ENCODE measurements at regions not wholly inside any gene's neighbourhood (a gene's known extent, or its start where the extent isn't known, plus 50 kb on each side); places are given as distances from the start of the nearest gene placed in this dataset.

- POLR2A ChIA-PET (ENCODE audit: low non-redundant PET), result no interaction called here
- CTCF ChIA-PET, result no interaction called here
- no peak overlapping the region for H3K27ac ChIP-seq
- no peak for DNase-seq (ENCODE audit: low spot score)
- no peak for TF ChIP-seq CTCF (conservative IDR thresholded peaks at IDR 0.05; ENCODE audit: low read depth)
Measured at GRCh38 chr6:22115559-22115958, 181.3 kb downstream of the PRL start.

- DNase-seq (ENCODE audit: low spot score), result no peak
- ChIA-PET POLR2A (ENCODE audit: low non-redundant PET) (no interaction called here), CTCF (interaction anchor here (0.6 kb wide), 1 partner anchor 1440 kb away, joined by 3 read pairs; no protein-coding TSS in a partner anchor)
- no peak for TF ChIP-seq CTCF (conservative IDR thresholded peaks at IDR 0.05; ENCODE audit: low read depth)
- no peak overlapping the region for H3K27ac ChIP-seq
Measured at GRCh38 chr6:22117631-22118030, 179.2 kb downstream of the PRL start.

GRCh38 chr6:22119500-22119899 lies 177.3 kb downstream of the PRL start:
- ChIA-PET POLR2A (ENCODE audit: low non-redundant PET) (no interaction called here), CTCF (no interaction called here)
- TF ChIP-seq CTCF (conservative IDR thresholded peaks at IDR 0.05; ENCODE audit: low read depth), result no peak
- H3K27ac ChIP-seq, result no peak overlapping the region
- no peak for DNase-seq (ENCODE audit: low spot score)

- no peak for TF ChIP-seq CTCF (conservative IDR thresholded peaks at IDR 0.05; ENCODE audit: low read depth)
- no peak for DNase-seq (ENCODE audit: low spot score)
- ChIA-PET CTCF (no interaction called here), POLR2A (ENCODE audit: low non-redundant PET) (no interaction called here)
- no peak overlapping the region for H3K27ac ChIP-seq
Measured at GRCh38 chr6:22124756-22125155, 172.1 kb downstream of the PRL start.

- no peak for DNase-seq (ENCODE audit: low spot score)
- ChIA-PET POLR2A (ENCODE audit: low non-redundant PET) (no interaction called here), CTCF (no interaction called here)
- TF ChIP-seq CTCF (conservative IDR thresholded peaks at IDR 0.05; ENCODE audit: low read depth), result no peak
- H3K27ac ChIP-seq, result no peak overlapping the region
Measured at GRCh38 chr6:22126910-22127309, 169.9 kb downstream of the PRL start.

GRCh38 chr6:22129751-22130150 lies 167.1 kb downstream of the PRL start:
- ChIA-PET POLR2A (ENCODE audit: low non-redundant PET) (no interaction called here), CTCF (no interaction called here)
- H3K27ac ChIP-seq, result no peak overlapping the region
- no peak for DNase-seq (ENCODE audit: low spot score)
- TF ChIP-seq CTCF (conservative IDR thresholded peaks at IDR 0.05; ENCODE audit: low read depth), result no peak

- POLR2A ChIA-PET (ENCODE audit: low non-redundant PET), result no interaction called here
- TF ChIP-seq CTCF (conservative IDR thresholded peaks at IDR 0.05; ENCODE audit: low read depth), result no peak
- CTCF ChIA-PET, result interaction anchor here (0.5 kb wide), 1 partner anchor 80 kb away, joined by 3 read pairs; no protein-coding TSS in a partner anchor
- H3K27ac ChIP-seq, result no peak overlapping the region
- no peak for DNase-seq (ENCODE audit: low spot score)
Measured at GRCh38 chr6:22132656-22133055, 164.2 kb downstream of the PRL start.

All from RWPE1 (cell line).